T-helper 2 cell treated with Interferon-gamma antibody and Interleukin-4, amounts not matched to agents 5 μg/mL and 100 μg/mL, for 36 hours (primary cell): ENCODE measurements at regions not wholly inside any gene's neighbourhood (a gene's known extent, or its start where the extent isn't known, plus 50 kb on each side); places are given as distances from the start of the nearest gene placed in this dataset.

Experiments
- DNase-seq: peaks from one replicate; pipeline ENCODE4 v3.0.0; 2021; ENCODE audit warnings: low spot score
- H3K27ac Mint-ChIP-seq: one replicate; pipeline ENCODE4 v1.8.0; 2021; ENCODE audit warnings: mild to moderate bottlenecking, mixed read lengths
- H3K27me3 Mint-ChIP-seq: one replicate; pipeline ENCODE4 v1.8.0; 2021; ENCODE audit warnings: low read depth, mixed read lengths
- H3K36me3 Mint-ChIP-seq: one replicate; pipeline ENCODE4 v1.8.0; 2021; ENCODE audit warnings: low read depth, mixed read lengths
- H3K4me1 Mint-ChIP-seq: one replicate; pipeline ENCODE4 v1.8.0; 2021; ENCODE audit warnings: low read depth, mixed read lengths
- H3K4me3 Mint-ChIP-seq: one replicate; pipeline ENCODE4 v1.8.0; 2022; ENCODE audit warnings: mild to moderate bottlenecking, moderate library complexity, mixed read lengths
- H3K9me3 Mint-ChIP-seq: one replicate; pipeline ENCODE4 v1.8.0; 2021; ENCODE audit warnings: mixed read lengths

DNA sequence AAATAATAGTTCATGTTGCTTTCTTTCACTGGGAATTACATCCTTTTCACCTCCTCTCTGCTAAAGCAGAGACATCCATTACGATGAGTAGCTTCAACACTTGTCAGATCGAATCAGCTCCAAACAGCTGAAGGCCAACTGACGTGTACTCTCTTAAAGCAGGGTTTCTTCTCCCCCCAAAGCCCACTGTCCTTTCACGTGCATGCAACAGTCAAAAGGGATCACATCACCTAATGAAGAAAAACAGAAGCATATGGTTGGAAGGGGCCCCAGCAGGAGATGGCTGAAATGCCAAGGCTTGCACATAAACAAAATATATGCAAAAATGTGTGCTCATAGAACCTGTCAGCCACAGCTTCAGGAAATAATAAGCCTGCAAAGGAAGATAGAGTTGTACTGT lies 421.6 kb downstream of the ANXA1 start:
- DNase-seq = no peak
- Mint-ChIP-seq H3K27ac (no peak overlapping the region), H3K27me3 (no peaks in the 10 kb centered on the region), H3K4me3 (no peak overlapping the region), H3K9me3 (no peaks in the 10 kb centered on the region), H3K4me1 (no peaks in the 10 kb centered on the region), H3K36me3 (no peaks in the 10 kb centered on the region)

- Mint-ChIP-seq H3K36me3 (no peaks in the 10 kb centered on the region), H3K4me1 (no peaks in the 10 kb centered on the region), H3K27ac (no peak overlapping the region), H3K4me3 (no peak overlapping the region), H3K27me3 (no peaks in the 10 kb centered on the region), H3K9me3 (no peaks in the 10 kb centered on the region)
- no peak for DNase-seq
Observed at GRCh38 chr9:73575101-73576060, 423.7 kb downstream of the ANXA1 start.

GRCh38 chr9:73577848-73578247 lies 426.2 kb downstream of the ANXA1 start:
- no peaks in the 10 kb centered on the region for H3K4me1 Mint-ChIP-seq
- H3K27ac Mint-ChIP-seq = no peak overlapping the region
- no peak overlapping the region for H3K4me3 Mint-ChIP-seq
- H3K36me3 Mint-ChIP-seq = no peaks in the 10 kb centered on the region
- no peak for DNase-seq
- H3K27me3 Mint-ChIP-seq = no peaks in the 10 kb centered on the region
- no peaks in the 10 kb centered on the region for H3K9me3 Mint-ChIP-seq

DNA sequence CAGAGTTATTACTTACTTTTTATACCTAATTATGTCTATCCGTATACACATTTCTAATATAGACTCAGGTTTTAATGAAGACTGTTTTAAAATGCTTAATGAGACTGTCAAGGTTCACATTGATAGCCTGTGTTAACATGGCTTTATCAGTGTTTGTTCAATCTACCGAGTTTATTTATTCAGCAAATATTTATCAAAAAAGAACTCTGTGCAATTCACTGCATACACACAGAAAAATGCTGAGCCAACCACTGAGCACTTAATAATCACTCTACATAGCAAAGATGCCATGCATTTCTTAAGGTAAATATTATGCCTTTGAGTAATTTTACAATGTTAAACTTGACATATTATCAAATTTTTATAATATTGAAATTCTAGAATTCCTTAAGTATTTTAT lies 428.2 kb downstream of the ANXA1 start:
- no peak for DNase-seq
- H3K4me3 Mint-ChIP-seq = no peak overlapping the region
- no peaks in the 10 kb centered on the region for H3K27me3 Mint-ChIP-seq
- H3K4me1 Mint-ChIP-seq = no peaks in the 10 kb centered on the region
- H3K36me3 Mint-ChIP-seq = no peaks in the 10 kb centered on the region
- H3K27ac Mint-ChIP-seq = no peak overlapping the region
- no peaks in the 10 kb centered on the region for H3K9me3 Mint-ChIP-seq

- no peak for DNase-seq
- Mint-ChIP-seq H3K36me3 (no peaks in the 10 kb centered on the region), H3K4me3 (no peak overlapping the region), H3K9me3 (no peaks in the 10 kb centered on the region), H3K4me1 (no peaks in the 10 kb centered on the region), H3K27ac (no peak overlapping the region), H3K27me3 (no peaks in the 10 kb centered on the region)
Observed at GRCh38 chr9:73583576-73583975, 431.9 kb downstream of the ANXA1 start.

- Mint-ChIP-seq H3K4me3 (no peak overlapping the region), H3K27me3 (no peaks in the 10 kb centered on the region), H3K9me3 (no peaks in the 10 kb centered on the region), H3K4me1 (no peaks in the 10 kb centered on the region), H3K36me3 (no peaks in the 10 kb centered on the region), H3K27ac (no peak overlapping the region)
- no peak for DNase-seq
Observed at GRCh38 chr9:73595036-73595545, 443.4 kb downstream of the ANXA1 start.

GRCh38 chr9:73596321-73596720 lies 444.7 kb downstream of the ANXA1 start:
- H3K9me3 Mint-ChIP-seq = no peaks in the 10 kb centered on the region
- H3K36me3 Mint-ChIP-seq = no peaks in the 10 kb centered on the region
- H3K27ac Mint-ChIP-seq = no peak overlapping the region
- no peaks in the 10 kb centered on the region for H3K27me3 Mint-ChIP-seq
- no peak overlapping the region for H3K4me3 Mint-ChIP-seq
- DNase-seq = no peak
- no peaks in the 10 kb centered on the region for H3K4me1 Mint-ChIP-seq

- no peak for DNase-seq
- Mint-ChIP-seq H3K36me3 (no peaks in the 10 kb centered on the region), H3K4me1 (no peaks in the 10 kb centered on the region), H3K27ac (no peak overlapping the region), H3K4me3 (no peak overlapping the region), H3K9me3 (no peaks in the 10 kb centered on the region), H3K27me3 (no peaks in the 10 kb centered on the region)
Observed at GRCh38 chr9:73597039-73597438, 445.4 kb downstream of the ANXA1 start.

- Mint-ChIP-seq H3K4me3 (no peak overlapping the region), H3K9me3 (no peaks in the 10 kb centered on the region), H3K27ac (no peak overlapping the region), H3K27me3 (no peaks in the 10 kb centered on the region), H3K36me3 (no peaks in the 10 kb centered on the region), H3K4me1 (no peaks in the 10 kb centered on the region)
- no peak for DNase-seq
Observed at GRCh38 chr9:73597771-73598170, 446.1 kb downstream of the ANXA1 start.

DNA sequence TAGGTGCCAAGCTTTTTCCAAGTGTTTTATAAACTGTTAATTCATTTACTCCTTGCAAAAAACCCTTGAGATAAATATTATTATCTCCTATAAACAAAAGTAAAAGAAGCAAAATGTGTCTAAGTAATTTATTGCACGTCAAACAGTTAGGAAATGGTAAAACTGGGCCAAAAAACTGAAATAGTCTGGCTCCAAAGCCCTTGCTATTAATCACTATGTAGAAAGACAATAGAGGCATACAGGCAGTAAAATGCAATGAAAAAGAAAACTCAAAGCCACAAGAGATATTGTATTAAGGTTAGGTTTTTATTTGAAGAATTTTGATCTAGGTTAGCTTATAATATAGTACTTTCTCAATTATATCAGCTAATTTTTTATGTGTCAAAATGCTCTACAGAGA lies 457.7 kb downstream of the ANXA1 start:
- Mint-ChIP-seq H3K9me3 (no peaks in the 10 kb centered on the region), H3K27ac (no peak overlapping the region), H3K27me3 (no peaks in the 10 kb centered on the region), H3K4me3 (no peak overlapping the region), H3K4me1 (no peaks in the 10 kb centered on the region), H3K36me3 (no peaks in the 10 kb centered on the region)
- no peak for DNase-seq

- no peaks in the 10 kb centered on the region for H3K4me1 Mint-ChIP-seq
- no peaks in the 10 kb centered on the region for H3K27me3 Mint-ChIP-seq
Observed at GRCh38 chr9:73611032-73611431, 459.4 kb downstream of the ANXA1 start.

DNA sequence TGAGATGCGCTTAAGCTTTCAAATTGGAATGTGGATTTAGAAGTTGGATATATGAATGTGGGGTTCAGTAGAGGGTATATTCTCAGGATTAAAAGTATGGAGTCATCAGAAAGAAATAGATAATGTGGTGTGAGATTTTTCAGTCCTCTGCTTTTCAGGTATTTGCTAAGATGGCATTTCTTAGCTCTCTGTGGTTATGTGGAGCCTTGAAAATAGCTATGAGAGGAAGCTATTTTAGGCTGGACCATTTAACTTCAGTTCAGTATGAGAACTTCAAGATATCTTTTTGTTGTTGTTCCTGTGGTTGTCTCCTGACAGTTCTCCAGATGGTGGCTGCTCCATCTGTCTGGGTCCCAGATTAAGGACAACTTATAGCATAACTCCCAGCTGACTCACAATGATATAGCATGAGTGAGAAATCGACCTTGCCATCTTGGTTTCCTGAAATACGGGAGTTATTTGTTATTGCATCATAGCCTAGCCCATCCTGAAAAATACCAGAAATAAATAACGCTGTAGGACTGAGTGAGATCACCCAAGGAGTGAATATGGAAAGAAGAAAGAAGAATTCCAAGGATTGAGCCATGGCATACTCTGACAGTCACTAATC lies 461.5 kb downstream of the ANXA1 start:
- Mint-ChIP-seq H3K27me3 (no peaks in the 10 kb centered on the region), H3K36me3 (no peaks in the 10 kb centered on the region), H3K9me3 (no peaks in the 10 kb centered on the region), H3K27ac (no peak overlapping the region), H3K4me3 (no peak overlapping the region), H3K4me1 (no peaks in the 10 kb centered on the region)
- no peak for DNase-seq

More at GRCh38 chr9:73611032-73611431, 459.4 kb downstream of the ANXA1 start:
- no peaks in the 10 kb centered on the region for H3K9me3 Mint-ChIP-seq
- H3K4me3 Mint-ChIP-seq = no peak overlapping the region
- no peak for DNase-seq
- H3K36me3 Mint-ChIP-seq = no peaks in the 10 kb centered on the region
- H3K27ac Mint-ChIP-seq = no peak overlapping the region

DNA sequence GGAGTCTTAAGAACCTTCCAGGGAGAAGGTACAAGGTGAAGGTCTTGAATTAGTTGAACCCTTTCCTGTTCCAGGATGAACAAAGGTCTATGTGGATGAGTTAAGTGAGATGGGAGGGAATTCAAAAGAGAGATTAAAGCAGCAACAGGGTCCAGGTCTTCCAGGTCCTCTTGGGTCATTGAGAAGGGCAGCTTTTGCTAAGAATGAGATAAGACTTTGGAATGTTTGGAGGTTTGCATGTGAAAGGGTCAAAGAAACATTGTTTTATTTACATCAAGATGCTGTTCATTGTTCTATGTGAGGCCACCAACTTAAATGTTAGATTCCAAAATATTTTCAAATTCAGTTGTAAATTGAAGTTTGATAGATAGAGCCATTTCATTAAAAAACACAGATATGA lies 463.9 kb downstream of the ANXA1 start:
- Mint-ChIP-seq H3K36me3 (no peaks in the 10 kb centered on the region), H3K27ac (no peak overlapping the region), H3K4me1 (no peaks in the 10 kb centered on the region), H3K9me3 (no peaks in the 10 kb centered on the region), H3K27me3 (no peaks in the 10 kb centered on the region), H3K4me3 (no peak overlapping the region)
- no peak for DNase-seq

DNA sequence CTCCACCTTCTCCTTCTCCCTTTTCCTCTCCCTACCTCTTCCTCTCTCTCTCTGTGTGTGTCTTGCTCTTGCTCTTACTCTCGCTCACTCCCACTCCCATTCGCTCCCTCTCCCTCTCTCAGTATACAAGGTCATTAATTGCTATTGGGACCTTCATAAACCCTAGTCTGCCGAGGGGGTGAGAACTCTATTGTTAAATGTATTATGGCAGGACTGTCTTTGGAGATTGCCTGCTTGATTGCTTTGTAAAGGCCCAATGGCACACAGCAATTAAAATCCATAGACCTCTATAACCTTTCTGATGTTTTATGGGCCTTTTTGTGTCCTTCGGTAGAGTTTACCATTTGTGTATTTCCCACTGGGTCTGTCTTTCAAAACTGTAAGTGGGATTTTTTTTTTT lies 465.9 kb downstream of the ANXA1 start:
- no peaks in the 10 kb centered on the region for H3K9me3 Mint-ChIP-seq
- H3K4me1 Mint-ChIP-seq = no peaks in the 10 kb centered on the region
- no peaks in the 10 kb centered on the region for H3K27me3 Mint-ChIP-seq
- no peak overlapping the region for H3K4me3 Mint-ChIP-seq
- no peaks in the 10 kb centered on the region for H3K36me3 Mint-ChIP-seq
- DNase-seq = no peak
- H3K27ac Mint-ChIP-seq = no peak overlapping the region
